Spleen (tissue), 7 donors: ENCODE measurements at regions not wholly inside any gene's neighbourhood (a gene's known extent, or its start where the extent isn't known, plus 50 kb on each side); places are given as distances from the start of the nearest gene placed in this dataset.

Experiments
- POLR2A ChIP-seq, 3 donors: fragments of 450-650 bp; IDR thresholded peaks; one replicate each; pipeline ENCODE4 v1.5.1; 2017; ENCODE audit warnings: antibody characterized with exemption in 3 of 3, mild to moderate bottlenecking in 1 of 3
- TF ChIP-seq, protein P1 (sequence below), 11 experiments: fragments of 200-600 bp in 7 of 11; fragments of 450-650 bp in 4 of 11; sonication (generic) in 4 of 11; IDR thresholded peaks in 8 of 11; conservative IDR thresholded peaks in 3 of 11; 1 replicate in 7 of 11; 2 replicates in 4 of 11; pipeline versions ENCODE4 v1.4.0 to v1.8.0; 2016 to 2021; ENCODE audit warnings: antibody characterized with exemption in 11 of 11, inconsistent platforms in 4 of 11, mild to moderate bottlenecking in 1 of 11
- donor health status: DM: no; HTN: no; CAD: no; lungs with moderate emphysema.
- donor health status: DM: no; HTN: no; CAD: no.
- donor health status: DM: no; HTN: no; CAD: no.

DNA sequence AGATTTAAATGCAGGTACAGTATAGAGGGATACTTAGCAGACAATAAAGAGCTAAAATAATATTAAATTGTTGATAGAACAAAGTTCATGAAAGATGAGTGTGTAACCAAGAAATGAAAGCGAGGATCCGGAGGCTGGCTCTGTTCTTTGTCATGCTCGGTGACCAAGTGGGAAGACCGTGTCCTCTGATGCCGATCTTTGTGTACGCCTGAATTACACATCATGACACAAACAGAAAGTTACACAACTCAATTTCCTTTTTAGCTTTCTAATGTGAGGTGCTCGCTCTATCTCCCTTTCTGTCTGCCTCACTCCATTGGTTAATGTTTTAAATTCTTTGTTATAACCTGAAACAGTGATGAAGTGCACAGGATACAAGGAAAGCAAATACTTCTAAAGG is 114.8 kb upstream of the NEIL3 start:
- no peak for TF ChIP-seq POLR2A (IDR thresholded peaks at IDR 0.05)
- TF ChIP-seq, protein P1, sequence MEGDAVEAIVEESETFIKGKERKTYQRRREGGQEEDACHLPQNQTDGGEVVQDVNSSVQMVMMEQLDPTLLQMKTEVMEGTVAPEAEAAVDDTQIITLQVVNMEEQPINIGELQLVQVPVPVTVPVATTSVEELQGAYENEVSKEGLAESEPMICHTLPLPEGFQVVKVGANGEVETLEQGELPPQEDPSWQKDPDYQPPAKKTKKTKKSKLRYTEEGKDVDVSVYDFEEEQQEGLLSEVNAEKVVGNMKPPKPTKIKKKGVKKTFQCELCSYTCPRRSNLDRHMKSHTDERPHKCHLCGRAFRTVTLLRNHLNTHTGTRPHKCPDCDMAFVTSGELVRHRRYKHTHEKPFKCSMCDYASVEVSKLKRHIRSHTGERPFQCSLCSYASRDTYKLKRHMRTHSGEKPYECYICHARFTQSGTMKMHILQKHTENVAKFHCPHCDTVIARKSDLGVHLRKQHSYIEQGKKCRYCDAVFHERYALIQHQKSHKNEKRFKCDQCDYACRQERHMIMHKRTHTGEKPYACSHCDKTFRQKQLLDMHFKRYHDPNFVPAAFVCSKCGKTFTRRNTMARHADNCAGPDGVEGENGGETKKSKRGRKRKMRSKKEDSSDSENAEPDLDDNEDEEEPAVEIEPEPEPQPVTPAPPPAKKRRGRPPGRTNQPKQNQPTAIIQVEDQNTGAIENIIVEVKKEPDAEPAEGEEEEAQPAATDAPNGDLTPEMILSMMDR (IDR thresholded peaks at IDR 0.05 in 8 of 11, conservative IDR thresholded peaks at IDR 0.05 in 3 of 11) = no peak
